Thymus (tissue), 11 donors: ENCODE measurements at regions not wholly inside any gene's neighbourhood (a gene's known extent, or its start where the extent isn't known, plus 50 kb on each side); places are given as distances from the start of the nearest gene placed in this dataset.
"Not testable (repeated sequence)": the region's sequence is repeated elsewhere in the genome, so short reads cannot be mapped to it uniquely, and the experiment has no call there.

Experiments
- DNase-seq, 9 donors: peaks; one replicate each; pipeline ENCODE4 v3.0.0-alpha.2; 2013; ENCODE audit warnings: low spot score in 9 of 9, low read depth in 6 of 9, missing footprints in 1 of 9
- H3K27ac ChIP-seq, 2 donors: one replicate each; pipeline ENCODE4 v1.5.1; 2013; ENCODE audit warnings: control low read depth in 1 of 2, low read depth in 1 of 2, low read length in 1 of 2, mild to moderate bottlenecking in 1 of 2, moderate library complexity in 1 of 2
- H3K27me3 ChIP-seq, 2 donors: one replicate each; pipeline ENCODE4 v1.5.1; 2013; ENCODE audit warnings: low read length in 1 of 2; ENCODE audit not compliant: control insufficient read depth in 2 of 2, insufficient read depth in 1 of 2
- H3K36me3 ChIP-seq, 2 donors: one replicate each; pipeline ENCODE4 v1.5.1; 2013; ENCODE audit warnings: low read length in 1 of 2, mild to moderate bottlenecking in 1 of 2, moderate library complexity in 1 of 2; ENCODE audit not compliant: control insufficient read depth in 2 of 2, insufficient read depth in 2 of 2
- H3K4me1 ChIP-seq, 2 donors: one replicate each; pipeline ENCODE4 v1.5.1; 2013; ENCODE audit warnings: low read length in 2 of 2; ENCODE audit not compliant: control insufficient read depth in 2 of 2, insufficient read depth in 2 of 2
- H3K4me3 ChIP-seq, 2 donors: one replicate each; pipeline ENCODE4 v1.5.1; 2013; ENCODE audit warnings: low read length in 2 of 2, control low read depth in 1 of 2, mild to moderate bottlenecking in 1 of 2
- H3K9me3 ChIP-seq, 2 donors: one replicate each; pipeline ENCODE4 v1.5.1; 2013; ENCODE audit warnings: low read length in 1 of 2, mild to moderate bottlenecking in 1 of 2; ENCODE audit not compliant: control insufficient read depth in 2 of 2, insufficient read depth in 1 of 2
- WGBS: extraction: QIAGEN DNeasy Blood & Tissue Kit; methylation state at CpG from one replicate; pipeline ENCODE4 v1.1.7; 2013; 5-methylcytosine and 5-hydroxymethylcytosine counted together
- donor health status: healthy.

GRCh38 chr18:26637324-26637723 lies 89.0 kb upstream of the KCTD1 start:
- H3K9me3 ChIP-seq = no peaks in the 10 kb centered on the region
- peaks cover 0 to 5% of the 10 kb centered on the region in 2 donors for H3K4me1 ChIP-seq
- H3K36me3 ChIP-seq = no peaks in the 10 kb centered on the region
- H3K27ac ChIP-seq = no peak overlapping the region
- 88% methylated on average over 8 of the region's 8 CpGs for WGBS
- no peaks in the 10 kb centered on the region for H3K27me3 ChIP-seq
- no peak for DNase-seq
- H3K4me3 ChIP-seq = no peak overlapping the region

DNA sequence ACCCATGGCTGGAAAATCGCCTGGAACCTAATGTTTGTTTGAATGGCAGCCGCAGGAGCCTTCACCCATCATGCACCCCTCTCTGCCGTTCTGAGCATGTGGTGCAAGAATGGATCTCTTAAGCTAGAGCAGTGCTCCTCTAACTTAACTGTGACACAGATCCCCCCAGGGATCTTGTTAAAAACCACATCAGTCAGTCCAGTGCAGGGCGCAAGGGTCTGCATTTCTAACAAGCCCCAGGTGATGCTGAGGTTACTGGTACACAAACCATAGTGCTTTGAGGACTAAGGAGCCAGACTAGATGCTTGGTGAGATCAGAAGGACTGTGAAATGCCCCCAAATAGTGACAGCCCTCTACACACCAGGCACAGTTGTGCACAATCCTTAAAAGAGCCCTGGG lies 87.1 kb upstream of the KCTD1 start:
- Histone ChIP-seq H3K4me1 (peaks cover 0 to 5% of the 10 kb centered on the region in 2 donors), H3K27me3 (no peaks in the 10 kb centered on the region), H3K9me3 (no peaks in the 10 kb centered on the region), H3K4me3 (no peak overlapping the region), H3K27ac (no peak overlapping the region), H3K36me3 (no peaks in the 10 kb centered on the region)
- DNase-seq = no peak
- WGBS = 68% methylated on average over 4 of the region's 4 CpGs

DNA sequence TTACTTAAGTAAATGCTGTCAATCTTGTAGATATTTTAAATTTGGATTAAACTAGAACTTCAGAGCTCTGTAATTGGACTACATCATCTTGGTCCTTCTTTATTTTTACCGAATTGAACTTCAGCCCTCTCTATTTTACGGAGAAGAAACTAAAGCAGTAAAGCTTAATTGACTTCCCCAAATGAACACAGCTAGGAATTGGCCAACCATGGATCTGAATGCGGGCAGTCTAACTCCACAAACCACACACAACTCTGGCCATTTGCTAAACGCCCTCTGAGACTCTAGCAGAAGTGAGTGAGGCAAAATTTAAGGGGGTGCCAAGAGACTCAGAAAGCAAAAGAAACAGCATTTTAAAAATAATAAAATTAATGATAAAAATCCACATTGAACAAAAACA lies 86.3 kb upstream of the KCTD1 start:
- DNase-seq = no peak
- no peaks in the 10 kb centered on the region for H3K27me3 ChIP-seq
- 78% methylated on average over 4 of the region's 4 CpGs for WGBS
- H3K9me3 ChIP-seq = no peaks in the 10 kb centered on the region
- no peak overlapping the region for H3K4me3 ChIP-seq
- H3K27ac ChIP-seq = no peak overlapping the region
- peaks cover 0 to 5% of the 10 kb centered on the region in 2 donors for H3K4me1 ChIP-seq
- no peaks in the 10 kb centered on the region for H3K36me3 ChIP-seq

DNA sequence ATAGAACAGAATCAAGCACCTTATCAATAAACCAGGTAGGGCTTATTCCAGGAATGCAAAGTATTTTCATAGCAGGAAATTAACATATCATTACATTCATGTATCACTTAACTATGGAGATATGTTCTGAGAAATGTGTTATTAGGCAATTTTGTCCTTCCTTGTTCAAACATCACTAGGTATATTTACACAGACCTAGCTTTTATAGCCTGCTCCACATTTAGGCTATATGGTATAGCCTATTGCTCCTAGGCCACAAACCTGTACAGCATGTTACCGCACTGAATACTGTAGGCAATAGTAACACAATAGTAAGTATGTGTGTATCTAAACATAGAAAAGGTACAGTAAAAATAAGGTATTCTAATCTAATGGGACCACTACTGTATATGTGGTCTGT lies 82.8 kb upstream of the KCTD1 start:
- H3K27me3 ChIP-seq = no peaks in the 10 kb centered on the region
- H3K4me3 ChIP-seq = no peak overlapping the region
- no peaks in the 10 kb centered on the region for H3K9me3 ChIP-seq
- DNase-seq = no peak
- peaks cover 0 to 5% of the 10 kb centered on the region in 2 donors for H3K4me1 ChIP-seq
- 0% methylated on average over 1 of the region's 1 CpG for WGBS
- no peak overlapping the region for H3K27ac ChIP-seq
- H3K36me3 ChIP-seq = no peaks in the 10 kb centered on the region

DNA sequence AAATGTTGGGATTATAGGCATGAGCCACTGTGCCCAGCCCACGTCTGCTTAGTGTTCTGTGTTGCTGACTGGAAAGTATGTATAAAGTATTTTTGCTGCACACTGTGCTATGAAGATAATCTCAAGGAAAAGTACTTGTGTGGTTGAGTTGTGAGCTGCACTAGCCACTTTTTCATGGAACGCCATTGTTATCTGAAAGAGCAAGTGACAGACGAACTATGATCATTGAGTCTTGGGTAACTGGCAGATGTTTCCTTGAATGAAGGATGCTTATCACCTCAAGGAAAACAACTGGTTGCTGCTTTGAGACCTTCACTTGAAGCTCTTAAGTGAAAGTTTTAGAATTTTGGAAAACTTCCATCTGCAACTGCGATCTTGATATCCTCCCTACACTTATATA lies 82.2 kb upstream of the KCTD1 start:
- Histone ChIP-seq H3K9me3 (no peaks in the 10 kb centered on the region), H3K27me3 (no peaks in the 10 kb centered on the region), H3K4me1 (peaks cover 0 to 3% of the 10 kb centered on the region in 2 donors), H3K36me3 (no peaks in the 10 kb centered on the region), H3K27ac (no peak overlapping the region), H3K4me3 (no peak overlapping the region)
- no peak for DNase-seq
- WGBS = 97% methylated on average over 4 of the region's 4 CpGs

DNA sequence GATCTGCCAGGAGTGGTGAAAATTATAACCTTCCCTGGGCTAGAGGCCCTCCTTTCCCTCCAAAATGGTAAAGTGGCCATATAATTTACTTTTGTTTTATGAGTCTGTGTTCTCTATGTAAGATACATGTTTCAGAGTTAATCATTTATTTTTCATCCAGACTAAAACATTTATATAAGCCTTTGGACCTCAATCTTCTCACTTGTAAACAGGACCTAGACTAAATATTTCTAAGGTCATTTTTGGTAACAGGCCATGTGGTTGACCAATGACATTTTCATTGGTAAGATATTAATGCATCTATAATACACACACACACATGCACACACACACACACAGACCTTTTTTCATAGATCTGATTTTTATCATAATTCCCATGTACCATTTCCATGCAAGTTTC lies 79.7 kb upstream of the KCTD1 start:
- no peaks in the 10 kb centered on the region for H3K36me3 ChIP-seq
- peaks cover 2 to 9% of the 10 kb centered on the region in 2 donors for H3K9me3 ChIP-seq
- H3K27me3 ChIP-seq = no peaks in the 10 kb centered on the region
- no peak overlapping the region for H3K4me3 ChIP-seq
- no peak overlapping the region for H3K27ac ChIP-seq
- no peaks in the 10 kb centered on the region for H3K4me1 ChIP-seq
- DNase-seq = no peak

DNA sequence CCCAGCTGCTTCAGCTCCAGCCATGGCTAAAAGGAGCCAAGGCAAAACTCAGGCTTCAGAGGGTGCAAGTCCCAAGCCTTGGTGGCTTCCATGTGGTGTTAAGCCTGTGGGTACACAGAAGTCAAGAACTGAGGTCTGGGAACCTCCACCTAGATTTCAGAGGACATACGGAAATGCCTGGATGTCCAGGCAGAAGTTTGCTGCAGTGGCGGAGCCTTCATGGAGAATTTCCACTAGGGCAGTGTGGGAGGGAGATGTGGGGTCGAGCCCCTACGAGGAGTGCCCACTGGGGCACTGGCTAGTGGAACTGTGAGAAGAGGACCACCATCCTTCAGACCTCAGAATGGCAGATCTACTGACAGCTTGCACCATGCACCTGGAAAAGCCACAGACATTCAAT lies 76.1 kb upstream of the KCTD1 start:
- Histone ChIP-seq H3K4me3 (no peak overlapping the region), H3K27me3 (no peaks in the 10 kb centered on the region), H3K9me3 (peaks cover 2 to 9% of the 10 kb centered on the region in 2 donors), H3K4me1 (no peaks in the 10 kb centered on the region), H3K36me3 (no peaks in the 10 kb centered on the region), H3K27ac (no peak overlapping the region)
- DNase-seq = no peak
- WGBS = 97% methylated on average over 4 of the region's 4 CpGs

DNA sequence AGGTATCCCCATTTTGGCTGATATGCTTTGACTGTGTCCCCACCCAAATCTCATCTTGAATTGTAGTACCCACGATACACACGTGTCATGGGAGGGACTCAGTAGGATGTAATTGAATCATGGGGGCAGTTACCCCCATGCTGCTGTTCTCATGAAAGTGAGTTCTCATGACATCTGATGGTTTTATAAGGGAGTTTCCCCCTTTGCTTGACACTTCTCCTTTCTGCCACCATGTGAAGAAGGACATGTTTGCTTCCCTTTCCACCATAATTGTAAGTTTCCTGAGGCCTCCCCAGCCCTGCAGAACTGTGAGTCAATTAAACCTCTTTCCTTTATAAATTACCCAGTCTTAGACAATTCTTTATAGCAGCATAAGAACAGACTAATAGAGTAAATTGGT lies 75.0 kb upstream of the KCTD1 start:
- not testable (repeated sequence) for H3K27me3 ChIP-seq, H3K4me1 ChIP-seq, H3K4me3 ChIP-seq, H3K36me3 ChIP-seq, H3K9me3 ChIP-seq, H3K27ac ChIP-seq, DNase-seq
- over 99% methylated on average over 2 of the region's 2 CpGs for WGBS

DNA sequence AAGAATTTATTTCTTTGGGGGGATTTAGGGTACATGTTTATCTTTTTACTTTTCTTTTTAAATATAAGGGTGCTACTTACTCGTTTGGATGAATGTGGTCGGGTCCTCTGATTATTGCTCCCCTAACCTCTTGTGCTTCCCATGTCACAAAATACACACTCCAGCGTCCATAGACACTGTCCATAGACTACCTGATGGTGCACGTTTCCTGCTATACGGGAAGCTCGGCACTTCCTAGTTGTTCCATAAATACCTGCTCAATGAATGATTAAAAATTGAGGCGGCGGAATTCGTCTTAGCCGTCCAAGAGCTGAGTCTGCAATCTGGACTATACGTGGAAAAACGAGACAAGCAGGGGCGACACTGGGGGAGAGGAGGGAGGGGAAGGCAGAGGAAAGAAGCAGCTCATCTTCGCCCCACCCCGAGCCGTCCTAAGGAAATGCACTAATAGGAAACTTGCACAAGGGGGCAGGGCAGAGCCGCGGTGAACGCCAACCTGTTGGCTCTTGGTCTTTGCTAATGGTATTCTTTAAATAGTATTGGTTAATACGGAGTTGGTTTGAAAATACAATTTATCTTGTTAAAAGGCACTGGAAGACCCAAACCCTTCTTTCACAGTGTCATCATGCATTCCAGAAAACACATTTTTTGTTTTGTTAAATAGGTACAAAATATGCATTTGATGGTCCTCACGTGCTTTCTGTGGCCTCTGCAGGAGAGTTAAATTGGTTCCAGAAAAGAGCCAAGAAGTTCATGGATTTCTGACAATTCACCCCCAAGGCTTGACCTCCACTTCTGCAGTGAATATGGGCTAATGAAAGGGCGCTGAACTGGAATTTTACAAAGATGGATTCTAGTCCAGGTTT lies 73.0 kb upstream of the KCTD1 start:
- no peak overlapping the region for H3K27ac ChIP-seq
- H3K27me3 ChIP-seq = no peaks in the 10 kb centered on the region
- H3K4me3 ChIP-seq = no peak overlapping the region
- H3K4me1 ChIP-seq = no peaks in the 10 kb centered on the region
- peaks cover 2 to 9% of the 10 kb centered on the region in 2 donors for H3K9me3 ChIP-seq
- H3K36me3 ChIP-seq = no peaks in the 10 kb centered on the region
- WGBS = 33% methylated on average over 22 of the region's 22 CpGs
- peak in 6 of 9 donors; percentile 13 to 59 (median 26) for DNase-seq
